ENCODE measurements at regions not wholly inside any gene's neighbourhood (a gene's known extent, or its start where the extent isn't known, plus 50 kb on each side); places are given as distances from the start of the nearest gene placed in this dataset.

DNA sequence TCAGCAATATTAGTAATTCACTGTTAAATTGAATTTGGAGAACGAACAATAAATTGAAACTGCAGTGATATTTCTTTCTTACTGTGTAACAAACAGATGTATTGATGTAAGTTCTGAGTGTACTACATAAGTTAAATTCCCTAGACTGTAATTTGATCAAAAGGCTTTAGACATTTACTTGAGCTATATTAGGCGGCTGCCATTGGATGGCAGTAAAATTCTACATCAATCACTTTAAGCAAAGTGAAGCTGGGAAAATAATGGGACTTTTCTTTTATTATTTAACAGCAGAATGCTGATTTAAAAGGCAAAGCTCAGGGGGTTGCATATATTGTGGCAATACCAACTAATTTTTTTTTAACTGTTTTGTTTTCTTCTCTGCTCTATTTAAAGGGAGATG lies 212.6 kb upstream of the PLSCR5 start:
- no peak overlapping the region for H3K27ac Mint-ChIP-seq
- no peaks in the 10 kb centered on the region for H3K27me3 Mint-ChIP-seq
- no peaks in the 10 kb centered on the region for H3K9me3 Mint-ChIP-seq
- no peaks in the 10 kb centered on the region for H3K36me3 Mint-ChIP-seq
- no peak overlapping the region for H3K4me3 Mint-ChIP-seq
- H3K4me1 Mint-ChIP-seq: no peaks in the 10 kb centered on the region

DNA sequence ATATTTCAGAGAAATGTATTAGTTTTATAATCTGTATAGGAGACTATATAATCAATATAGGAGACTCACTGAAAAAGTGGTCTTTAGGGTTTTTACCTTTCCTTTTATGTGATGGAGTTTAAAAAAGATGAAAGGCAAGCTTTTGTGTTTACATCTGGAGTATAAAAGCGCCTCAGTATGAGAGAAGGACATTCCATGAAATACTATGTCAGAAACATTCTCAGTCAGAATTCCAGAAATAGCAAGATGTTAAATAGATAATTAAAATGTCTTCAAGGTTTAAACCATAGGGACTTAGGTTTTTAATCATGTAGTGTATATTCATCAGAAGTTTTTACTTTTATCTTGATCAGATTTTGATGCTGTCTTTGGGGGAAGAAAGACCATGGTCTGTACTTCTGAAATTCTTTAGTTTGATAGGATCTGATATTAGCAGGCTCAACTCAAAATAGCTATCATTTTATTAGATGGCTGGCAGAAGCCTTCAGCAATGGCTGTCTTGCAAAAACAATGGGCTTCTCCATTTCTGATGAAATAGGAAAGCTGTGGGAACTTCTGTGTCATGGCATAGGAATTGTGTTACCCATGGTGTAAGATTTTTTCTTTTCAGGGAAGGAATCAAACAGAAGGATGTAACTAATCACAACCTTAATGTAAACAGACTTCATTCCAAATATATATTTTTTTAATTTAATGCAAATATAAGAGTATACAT lies 209.6 kb upstream of the PLSCR5 start:
- no peaks in the 10 kb centered on the region for H3K4me1 Mint-ChIP-seq
- H3K4me3 Mint-ChIP-seq: no peak overlapping the region
- H3K36me3 Mint-ChIP-seq: no peaks in the 10 kb centered on the region
- H3K9me3 Mint-ChIP-seq: peaks cover 0 to 2% (median 0%) of the 10 kb centered on the region in 3 donors
- no peak overlapping the region for H3K27ac Mint-ChIP-seq
- H3K27me3 Mint-ChIP-seq: no peaks in the 10 kb centered on the region

- Mint-ChIP-seq H3K27ac (no peak overlapping the region), H3K4me1 (no peaks in the 10 kb centered on the region), H3K36me3 (no peaks in the 10 kb centered on the region), H3K27me3 (no peaks in the 10 kb centered on the region), H3K9me3 (peaks cover 0 to 2% (median 0%) of the 10 kb centered on the region in 3 donors), H3K4me3 (no peak overlapping the region)
Measured at GRCh38 chr3:146813496-146813895, 208.3 kb upstream of the PLSCR5 start.

DNA sequence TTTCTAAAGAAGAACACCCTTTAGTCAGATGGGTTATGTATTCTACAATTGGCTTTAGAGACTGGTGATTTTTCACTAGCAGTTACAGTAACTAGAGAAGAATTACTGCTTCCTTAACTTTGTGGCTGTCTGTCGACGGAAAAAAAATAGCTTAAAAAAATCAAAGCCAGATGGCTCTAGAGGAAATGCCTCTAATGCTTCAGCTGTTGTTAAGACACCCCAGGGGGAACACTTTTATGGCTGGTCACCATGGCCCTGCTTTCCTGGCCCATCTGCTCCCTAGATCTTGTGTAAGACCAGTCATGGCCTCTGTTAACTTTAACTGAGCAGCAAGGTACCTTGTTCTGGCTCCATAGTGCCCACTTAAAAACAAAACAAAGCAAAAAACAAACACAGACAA lies 198.6 kb upstream of the PLSCR5 start:
- peaks cover 0 to 3% (median 0%) of the 10 kb centered on the region in 3 donors for H3K9me3 Mint-ChIP-seq
- no peaks in the 10 kb centered on the region for H3K27me3 Mint-ChIP-seq
- no peak overlapping the region for H3K27ac Mint-ChIP-seq
- no peak overlapping the region for H3K4me3 Mint-ChIP-seq
- no peaks in the 10 kb centered on the region for H3K36me3 Mint-ChIP-seq
- no peaks in the 10 kb centered on the region for H3K4me1 Mint-ChIP-seq

DNA sequence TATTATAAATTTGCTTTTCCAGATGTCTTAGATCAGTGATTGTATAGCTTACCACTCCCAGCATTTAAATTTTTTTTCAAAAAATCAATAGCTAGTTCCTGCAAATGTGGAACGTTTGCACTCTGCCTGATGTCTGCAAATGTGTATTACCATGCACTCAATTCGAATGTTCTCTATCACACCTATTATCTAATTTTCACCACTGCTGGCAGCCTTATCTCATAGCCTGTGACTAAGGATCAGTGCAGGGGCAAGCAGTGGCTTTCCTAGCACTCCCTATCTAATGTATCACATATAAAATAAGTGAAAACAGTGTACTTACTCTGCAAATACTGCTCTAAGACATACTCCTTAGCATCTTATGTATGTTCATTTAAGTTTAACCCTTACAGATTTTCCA lies 196.3 kb upstream of the PLSCR5 start:
- Mint-ChIP-seq H3K27me3 (no peaks in the 10 kb centered on the region), H3K9me3 (peaks cover 0 to 4% (median 0%) of the 10 kb centered on the region in 3 donors), H3K36me3 (no peaks in the 10 kb centered on the region), H3K4me3 (no peak overlapping the region), H3K4me1 (no peaks in the 10 kb centered on the region), H3K27ac (no peak overlapping the region)

- no peak overlapping the region for H3K27ac Mint-ChIP-seq
- H3K36me3 Mint-ChIP-seq: no peaks in the 10 kb centered on the region
- no peak overlapping the region for H3K4me3 Mint-ChIP-seq
- no peaks in the 10 kb centered on the region for H3K27me3 Mint-ChIP-seq
- H3K4me1 Mint-ChIP-seq: no peaks in the 10 kb centered on the region
- peaks cover 0 to 4% (median 0%) of the 10 kb centered on the region in 3 donors for H3K9me3 Mint-ChIP-seq
Measured at GRCh38 chr3:146800484-146800883, 195.3 kb upstream of the PLSCR5 start.

GRCh38 chr3:146796078-146796477 lies 190.9 kb upstream of the PLSCR5 start:
- Mint-ChIP-seq H3K4me3 (no peak overlapping the region), H3K4me1 (no peaks in the 10 kb centered on the region), H3K27me3 (no peaks in the 10 kb centered on the region)

GRCh38 chr3:146783446-146783845 lies 178.3 kb upstream of the PLSCR5 start:
- peaks cover 0 to 2% (median 0%) of the 10 kb centered on the region in 3 donors for H3K9me3 Mint-ChIP-seq
- no peaks in the 10 kb centered on the region for H3K27me3 Mint-ChIP-seq
- no peaks in the 10 kb centered on the region for H3K36me3 Mint-ChIP-seq

More at GRCh38 chr3:146796078-146796477, 190.9 kb upstream of the PLSCR5 start:
- Mint-ChIP-seq H3K27ac (no peak overlapping the region), H3K9me3 (peaks cover 0 to 4% (median 0%) of the 10 kb centered on the region in 3 donors), H3K36me3 (no peaks in the 10 kb centered on the region)

DNA sequence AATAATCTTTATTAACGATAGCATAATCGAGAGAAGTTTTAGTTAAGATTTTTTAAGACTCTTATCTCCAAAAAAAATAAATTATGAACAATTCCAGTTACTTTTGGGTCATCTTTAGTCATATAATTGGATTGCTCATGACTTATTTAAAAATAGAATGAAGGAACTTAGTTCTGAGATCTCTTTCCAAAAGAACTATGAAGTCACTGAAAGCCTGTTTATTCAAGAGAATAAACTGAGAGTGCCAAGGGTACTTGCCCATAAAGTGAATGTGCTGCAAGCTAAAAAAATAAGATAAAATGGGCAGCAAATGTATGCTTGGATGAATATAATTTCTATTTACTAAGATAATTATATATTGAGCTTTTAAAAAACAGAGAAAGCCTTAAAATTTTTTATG lies 176.5 kb upstream of the PLSCR5 start:
- Mint-ChIP-seq H3K4me3 (no peak overlapping the region), H3K9me3 (no peaks in the 10 kb centered on the region)

More at GRCh38 chr3:146783446-146783845, 178.3 kb upstream of the PLSCR5 start:
- Mint-ChIP-seq H3K4me1 (no peaks in the 10 kb centered on the region), H3K27ac (no peak overlapping the region), H3K4me3 (no peak overlapping the region)

GRCh38 chr3:146781059-146781458 lies 175.9 kb upstream of the PLSCR5 start:
- H3K4me1 Mint-ChIP-seq: no peaks in the 10 kb centered on the region
- H3K9me3 Mint-ChIP-seq: no peaks in the 10 kb centered on the region
- no peak overlapping the region for H3K4me3 Mint-ChIP-seq
- H3K36me3 Mint-ChIP-seq: no peaks in the 10 kb centered on the region
- H3K27ac Mint-ChIP-seq: no peak overlapping the region
- H3K27me3 Mint-ChIP-seq: no peaks in the 10 kb centered on the region

More for the DNA sequence above, 176.5 kb upstream of the PLSCR5 start:
- Mint-ChIP-seq H3K4me1 (no peaks in the 10 kb centered on the region), H3K36me3 (no peaks in the 10 kb centered on the region), H3K27me3 (no peaks in the 10 kb centered on the region), H3K27ac (no peak overlapping the region)

- no peaks in the 10 kb centered on the region for H3K27me3 Mint-ChIP-seq
- no peaks in the 10 kb centered on the region for H3K36me3 Mint-ChIP-seq
- no peaks in the 10 kb centered on the region for H3K9me3 Mint-ChIP-seq
- H3K27ac Mint-ChIP-seq: no peak overlapping the region
- no peaks in the 10 kb centered on the region for H3K4me1 Mint-ChIP-seq
- no peak overlapping the region for H3K4me3 Mint-ChIP-seq
Measured at GRCh38 chr3:146780251-146780650, 175.1 kb upstream of the PLSCR5 start.

GRCh38 chr3:146777941-146778340 lies 172.8 kb upstream of the PLSCR5 start:
- Mint-ChIP-seq H3K4me1 (no peaks in the 10 kb centered on the region), H3K4me3 (no peak overlapping the region), H3K27ac (no peak overlapping the region), H3K36me3 (no peaks in the 10 kb centered on the region), H3K27me3 (no peaks in the 10 kb centered on the region), H3K9me3 (no peaks in the 10 kb centered on the region)

DNA sequence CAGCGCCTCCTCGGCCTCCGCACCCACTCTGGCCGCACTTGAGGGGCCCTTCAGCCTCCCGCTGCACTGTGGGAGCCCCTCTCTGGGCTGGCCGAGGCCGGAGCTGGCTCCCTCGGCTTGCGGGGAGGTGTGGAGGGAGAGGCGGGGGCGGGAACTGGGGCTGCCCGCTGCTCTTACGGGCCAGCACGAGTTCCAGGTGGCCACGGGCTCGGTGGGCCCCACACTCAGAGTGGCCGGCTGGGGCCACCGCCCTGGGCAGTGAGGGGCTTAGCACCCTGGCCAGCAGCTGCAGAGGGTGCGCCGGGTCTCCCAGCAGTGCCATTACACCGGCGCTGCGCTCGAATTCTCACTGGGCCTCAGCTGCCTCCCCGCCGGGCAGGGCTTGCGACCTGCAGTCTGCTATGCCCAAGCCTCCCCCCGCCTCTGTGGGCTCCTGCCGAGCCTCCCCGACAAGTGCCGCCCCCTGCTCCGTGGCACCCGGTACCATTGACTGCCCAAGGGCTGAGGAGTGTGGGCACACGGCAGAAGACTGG lies 167.1 kb upstream of the PLSCR5 start:
- no peaks in the 10 kb centered on the region for H3K4me1 Mint-ChIP-seq
- no peaks in the 10 kb centered on the region for H3K27me3 Mint-ChIP-seq
- H3K27ac Mint-ChIP-seq: no peak overlapping the region

GRCh38 chr3:146770881-146771280 lies 165.7 kb upstream of the PLSCR5 start:
- Mint-ChIP-seq H3K4me1 (no peaks in the 10 kb centered on the region), H3K4me3 (no peak overlapping the region), H3K36me3 (no peaks in the 10 kb centered on the region), H3K27me3 (no peaks in the 10 kb centered on the region), H3K9me3 (no peaks in the 10 kb centered on the region), H3K27ac (no peak overlapping the region)

More for the DNA sequence above, 167.1 kb upstream of the PLSCR5 start:
- no peaks in the 10 kb centered on the region for H3K36me3 Mint-ChIP-seq
- no peak overlapping the region for H3K4me3 Mint-ChIP-seq
- H3K9me3 Mint-ChIP-seq: no peaks in the 10 kb centered on the region

DNA sequence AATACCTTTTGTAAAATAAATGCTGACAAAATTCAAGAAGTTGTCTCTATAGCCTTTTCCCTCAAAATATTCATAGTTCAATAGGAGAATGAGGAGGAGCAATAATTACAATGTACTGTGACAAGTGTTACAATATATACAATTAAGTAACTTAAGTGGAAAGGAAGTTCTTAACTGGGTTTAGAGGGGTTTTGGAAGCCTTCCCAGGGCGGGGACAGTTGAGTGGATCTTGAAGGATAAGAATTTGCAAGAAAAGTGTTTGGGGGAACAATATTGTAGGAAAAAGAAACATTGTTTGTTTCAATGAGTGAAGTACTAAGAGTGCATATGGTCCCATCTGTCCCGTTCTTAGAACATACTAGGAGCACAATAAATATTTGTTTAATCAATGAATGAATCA lies 165.2 kb upstream of the PLSCR5 start:
- Mint-ChIP-seq H3K9me3 (no peaks in the 10 kb centered on the region), H3K4me1 (no peaks in the 10 kb centered on the region), H3K27ac (no peak overlapping the region), H3K27me3 (no peaks in the 10 kb centered on the region), H3K36me3 (no peaks in the 10 kb centered on the region), H3K4me3 (no peak overlapping the region)

DNA sequence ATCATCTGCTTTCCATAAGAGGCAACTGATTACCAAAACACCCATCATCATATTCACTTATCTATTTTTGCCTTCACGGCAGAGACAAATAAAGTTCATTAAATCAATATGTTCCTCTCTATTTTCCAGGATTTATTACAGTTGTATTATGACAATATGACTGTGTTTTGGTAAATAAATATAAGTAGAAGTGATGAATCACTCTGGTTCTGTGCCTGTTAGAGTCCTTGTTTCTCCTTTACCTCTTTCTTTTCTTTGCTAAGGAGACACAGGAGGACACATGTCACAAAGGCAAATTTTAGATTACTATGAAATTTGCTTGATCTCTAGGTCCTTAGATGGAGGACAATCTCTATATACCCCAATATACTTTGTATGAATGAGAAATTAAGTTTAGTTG lies 152.6 kb upstream of the PLSCR5 start:
- no peaks in the 10 kb centered on the region for H3K4me1 Mint-ChIP-seq
- H3K4me3 Mint-ChIP-seq: no peak overlapping the region
- H3K9me3 Mint-ChIP-seq: peaks cover 0 to 6% (median 4%) of the 10 kb centered on the region in 3 donors
- H3K36me3 Mint-ChIP-seq: no peaks in the 10 kb centered on the region
- no peak overlapping the region for H3K27ac Mint-ChIP-seq
- no peaks in the 10 kb centered on the region for H3K27me3 Mint-ChIP-seq
